ENCODE measurements at regions not wholly inside any gene's neighbourhood (a gene's known extent, or its start where the extent isn't known, plus 50 kb on each side); places are given as distances from the start of the nearest gene placed in this dataset.
"Not testable (repeated sequence)": the region's sequence is repeated elsewhere in the genome, so short reads cannot be mapped to it uniquely, and the experiment has no call there.

- not testable (repeated sequence) for H3K4me1 ChIP-seq; H3K27ac ChIP-seq; H3K27me3 ChIP-seq; H3K4me3 ChIP-seq; H3K9me3 ChIP-seq (replicated peaks); H3K36me3 ChIP-seq; DNase-seq
Measured at GRCh38 chr2:97344937-97345336, 232.0 kb downstream of the ANKRD36 start.

GRCh38 chr2:97333674-97334073 lies 220.7 kb downstream of the ANKRD36 start:
- H3K27ac ChIP-seq; H3K4me3 ChIP-seq; H3K4me1 ChIP-seq; DNase-seq; H3K27me3 ChIP-seq; H3K36me3 ChIP-seq; H3K9me3 ChIP-seq (replicated peaks): not testable (repeated sequence)

GRCh38 chr2:97332184-97332583 lies 219.2 kb downstream of the ANKRD36 start:
- not testable (repeated sequence) for H3K4me3 ChIP-seq; H3K4me1 ChIP-seq; H3K27ac ChIP-seq; H3K27me3 ChIP-seq; H3K9me3 ChIP-seq (replicated peaks); H3K36me3 ChIP-seq; DNase-seq

GRCh38 chr2:97321936-97322713 lies 209.2 kb downstream of the ANKRD36 start:
- not testable (repeated sequence) for H3K36me3 ChIP-seq; H3K27ac ChIP-seq; H3K4me1 ChIP-seq; H3K4me3 ChIP-seq; H3K27me3 ChIP-seq; H3K9me3 ChIP-seq (replicated peaks); DNase-seq

GRCh38 chr2:97315358-97315757 lies 202.4 kb downstream of the ANKRD36 start:
- not testable (repeated sequence) for H3K27ac ChIP-seq; H3K27me3 ChIP-seq; H3K9me3 ChIP-seq (replicated peaks); DNase-seq; H3K36me3 ChIP-seq; H3K4me3 ChIP-seq; H3K4me1 ChIP-seq

GRCh38 chr2:97312426-97312825 lies 199.5 kb downstream of the ANKRD36 start:
- not testable (repeated sequence) for H3K36me3 ChIP-seq; DNase-seq; H3K4me3 ChIP-seq; H3K27ac ChIP-seq; H3K4me1 ChIP-seq; H3K27me3 ChIP-seq; H3K9me3 ChIP-seq (replicated peaks)

GRCh38 chr2:97305426-97305825 lies 192.5 kb downstream of the ANKRD36 start:
- H3K27ac ChIP-seq; DNase-seq; H3K27me3 ChIP-seq; H3K9me3 ChIP-seq (replicated peaks); H3K4me3 ChIP-seq; H3K36me3 ChIP-seq; H3K4me1 ChIP-seq: not testable (repeated sequence)

GRCh38 chr2:97302881-97303280 lies 189.9 kb downstream of the ANKRD36 start:
- not testable (repeated sequence) for H3K9me3 ChIP-seq (replicated peaks); DNase-seq; H3K4me1 ChIP-seq; H3K27me3 ChIP-seq; H3K4me3 ChIP-seq; H3K27ac ChIP-seq; H3K36me3 ChIP-seq

- H3K4me3 ChIP-seq; DNase-seq; H3K27me3 ChIP-seq; H3K36me3 ChIP-seq; H3K4me1 ChIP-seq; H3K27ac ChIP-seq; H3K9me3 ChIP-seq (replicated peaks): not testable (repeated sequence)
Measured at GRCh38 chr2:97301771-97302170, 188.8 kb downstream of the ANKRD36 start.

All from SJCRH30 (cell line).